ENCODE measurements at regions not wholly inside any gene's neighbourhood (a gene's known extent, or its start where the extent isn't known, plus 50 kb on each side); places are given as distances from the start of the nearest gene placed in this dataset.
A peak's percentile ranks its signal among the peaks of the same experiment; 100 is the strongest.
"Not testable (repeated sequence)": the region's sequence is repeated elsewhere in the genome, so short reads cannot be mapped to it uniquely, and the experiment has no call there.

DNA sequence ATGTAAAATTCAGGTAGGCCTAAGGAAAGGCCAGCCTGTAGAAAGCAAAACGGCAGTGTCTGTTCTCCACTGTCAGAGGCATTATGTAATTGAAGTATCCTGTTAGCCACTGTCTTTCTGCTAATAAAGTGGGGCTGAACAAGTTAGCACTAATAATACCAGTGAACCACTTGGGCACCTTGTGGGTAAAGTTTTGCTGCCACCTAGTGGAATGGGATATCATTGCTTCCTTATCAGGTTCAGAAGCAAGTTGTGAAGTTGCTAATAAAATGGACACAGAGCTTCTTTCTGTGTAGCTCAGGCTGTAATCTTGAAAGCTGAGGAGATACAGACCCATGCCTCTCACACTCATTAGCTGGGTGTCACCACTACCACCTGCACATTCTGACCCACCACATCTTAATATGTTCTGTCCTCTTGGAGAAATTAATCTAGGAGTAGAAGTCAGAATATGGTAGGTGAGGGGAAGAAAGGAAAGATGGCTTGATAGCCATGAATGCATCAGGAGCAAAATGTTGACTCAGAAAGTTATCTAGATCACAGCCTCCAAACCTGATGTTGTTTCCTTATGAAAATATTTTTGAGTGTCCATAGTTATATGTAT is 175.1 kb downstream of the SEPTIN7 start:
- peak; percentile 83 for DNase-seq

DNA sequence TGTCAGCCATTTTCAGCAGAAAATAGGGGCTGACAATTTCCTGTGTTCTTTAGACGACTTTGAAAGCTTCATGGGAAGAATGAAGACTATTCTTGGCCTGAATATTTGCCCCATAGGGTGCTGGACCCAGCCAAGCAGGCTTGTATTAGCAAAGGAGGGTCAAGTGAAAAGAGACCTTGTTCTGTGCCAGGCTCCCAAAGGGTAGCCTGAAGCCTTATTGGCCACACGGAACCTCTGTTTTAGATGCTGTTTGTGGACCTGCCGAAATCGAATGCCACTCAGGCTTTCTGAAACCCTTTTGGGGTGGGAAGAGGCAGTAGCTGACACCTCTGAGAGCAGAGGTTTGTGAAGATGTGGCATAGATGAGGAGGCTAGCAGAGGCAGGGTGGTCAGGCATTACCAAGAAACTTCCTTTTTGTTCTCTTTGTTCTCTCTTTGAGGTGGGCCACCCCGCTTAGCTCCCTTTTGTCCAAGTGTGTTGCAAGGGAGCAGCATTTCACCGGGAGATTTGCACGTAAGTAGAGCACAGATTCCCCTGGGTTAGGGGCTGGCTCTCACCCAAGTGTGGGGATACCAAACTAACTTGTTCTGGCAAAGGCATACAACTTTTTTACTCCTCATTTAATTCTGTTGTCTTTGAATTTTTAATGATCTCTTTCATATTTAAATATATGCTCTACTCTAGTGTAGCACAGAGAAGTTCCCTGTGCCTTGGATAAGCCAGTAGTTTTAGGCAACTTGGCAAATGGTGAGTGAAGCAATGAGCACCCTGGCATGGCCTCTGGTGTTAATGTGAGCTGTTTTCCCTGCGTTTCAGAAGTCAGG is 174.0 kb upstream of the EEPD1 start:
- not testable (repeated sequence) for DNase-seq

DNA sequence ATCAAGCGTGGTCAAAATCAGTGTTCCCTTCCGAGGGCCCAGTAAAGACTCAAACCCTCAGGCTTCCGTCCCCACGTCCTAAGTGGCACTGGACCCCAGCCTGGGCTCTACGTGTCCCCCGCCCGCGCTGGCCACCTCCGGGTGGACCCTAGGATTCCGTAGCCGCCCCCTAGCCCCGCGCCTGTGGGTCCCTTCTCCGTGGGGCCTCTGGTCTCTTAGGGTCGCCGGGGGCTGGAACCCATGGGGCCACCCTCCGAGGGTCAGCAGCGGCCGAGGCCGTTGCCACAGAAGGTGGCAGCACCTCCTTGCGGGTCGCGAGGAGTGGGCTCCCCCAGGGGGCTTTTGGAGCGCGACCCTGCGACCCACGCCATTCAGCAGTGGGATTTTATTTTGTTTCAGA is 170.5 kb upstream of the EEPD1 start:
- DNase-seq = no peak

DNA sequence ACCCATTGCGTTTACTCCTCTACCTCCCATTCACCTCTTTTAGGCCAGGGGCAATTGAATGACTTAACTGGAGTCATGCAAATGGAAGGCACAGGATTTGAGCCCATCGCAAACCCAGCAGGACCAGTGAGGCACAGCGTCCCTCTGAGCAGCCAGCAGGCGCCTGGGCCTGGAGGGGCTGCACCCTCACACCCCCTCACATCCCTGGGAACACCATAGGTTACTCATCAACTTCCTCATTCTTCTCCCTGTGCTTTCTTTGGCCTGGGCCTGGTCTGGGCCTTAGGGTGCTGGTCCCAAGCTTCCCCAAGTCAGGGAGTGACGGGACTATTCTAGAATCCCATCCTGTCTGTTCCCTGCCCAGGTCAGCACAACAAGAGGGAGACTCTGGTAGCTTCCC is 169.4 kb upstream of the EEPD1 start:
- no peak for DNase-seq

DNA sequence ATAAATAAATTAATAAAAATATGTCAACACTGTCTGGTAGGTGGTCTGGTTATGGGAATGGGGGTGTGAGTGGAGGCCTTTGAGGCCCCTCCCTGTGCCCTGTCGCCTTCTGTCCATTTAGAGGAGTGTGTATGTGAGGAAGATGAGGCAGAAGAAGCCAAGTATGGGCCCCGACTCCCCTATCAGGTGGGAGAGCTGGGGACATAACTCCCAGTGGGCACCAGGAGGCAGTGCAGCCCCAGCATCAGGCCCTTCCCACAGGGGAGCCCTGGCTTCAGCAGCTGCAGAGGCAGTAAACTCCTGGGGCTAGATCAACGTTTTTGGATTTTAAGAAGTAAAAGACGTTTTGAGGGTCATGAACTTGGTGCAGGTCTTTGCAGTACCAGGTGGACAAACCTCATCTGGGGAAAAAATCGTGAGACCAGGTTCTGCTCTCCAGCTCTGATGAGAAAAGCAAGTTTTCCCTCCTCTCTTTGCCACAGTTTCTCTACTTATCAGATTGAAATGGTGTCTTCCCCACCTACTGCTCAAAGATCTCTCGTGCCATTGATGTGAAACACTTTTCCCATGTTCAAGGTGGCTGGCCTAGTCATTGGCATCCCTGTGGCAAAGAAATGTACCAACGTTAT is 167.8 kb upstream of the EEPD1 start:
- DNase-seq = peak; percentile 66

DNA sequence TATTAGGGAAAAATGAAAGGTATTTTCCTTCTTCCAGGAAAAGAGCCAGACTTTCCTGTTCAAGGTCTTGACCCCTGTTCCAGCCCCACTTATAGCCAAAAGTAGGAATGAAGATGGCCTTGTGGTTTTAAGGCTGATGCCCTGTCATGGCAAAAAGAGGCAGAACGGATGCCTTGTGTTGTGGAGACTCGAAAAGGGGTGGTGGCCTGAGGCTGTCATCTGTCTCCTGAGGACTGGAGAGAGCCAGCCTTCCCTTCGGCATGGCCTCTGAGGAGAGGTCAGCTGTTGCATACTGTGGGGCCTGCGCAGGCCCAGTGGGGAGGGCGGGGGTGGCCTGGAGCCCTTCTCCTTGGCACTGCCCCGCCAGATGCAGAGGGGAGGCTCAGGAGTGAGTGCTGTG is 166.0 kb upstream of the EEPD1 start:
- no peak for DNase-seq

DNA sequence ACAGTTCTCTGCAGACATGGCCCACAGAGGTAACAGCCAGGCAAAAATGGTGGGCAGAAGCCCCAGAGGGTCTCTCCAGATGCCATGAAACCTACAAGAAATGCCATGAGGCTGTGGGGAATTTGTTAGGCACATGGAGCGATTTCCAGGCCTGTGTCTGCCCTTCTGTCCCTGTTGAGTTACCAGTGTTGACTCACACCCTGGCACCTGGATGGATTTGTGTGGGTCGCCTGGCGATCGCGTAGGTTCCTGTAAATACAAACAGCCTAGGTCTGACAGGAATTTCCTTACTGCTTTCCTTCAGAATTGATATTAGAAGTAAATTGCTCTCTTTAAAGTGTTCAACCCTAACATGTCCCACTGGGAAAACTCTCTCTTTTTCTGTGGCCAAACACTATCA is 164.9 kb upstream of the EEPD1 start:
- no peak for DNase-seq

DNA sequence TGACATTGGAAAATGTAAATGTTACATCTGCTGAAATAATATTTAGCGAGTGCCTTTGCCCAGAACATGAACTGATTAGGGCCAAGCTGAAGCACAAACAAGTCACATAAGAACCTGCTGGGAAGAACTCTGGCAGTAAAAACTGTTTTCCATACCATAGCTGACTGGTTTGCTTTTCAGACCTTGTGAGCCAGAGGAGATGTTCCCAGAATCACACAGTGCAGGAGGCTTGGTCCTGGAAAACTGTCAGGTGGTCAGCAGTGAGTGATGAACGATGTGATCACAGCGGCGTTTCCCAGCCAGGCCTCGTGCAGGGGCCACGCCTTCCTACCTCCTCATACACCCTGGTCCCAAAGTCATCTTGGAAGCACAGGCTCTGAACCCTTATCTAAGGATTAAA is 164.2 kb upstream of the EEPD1 start:
- DNase-seq = no peak

DNA sequence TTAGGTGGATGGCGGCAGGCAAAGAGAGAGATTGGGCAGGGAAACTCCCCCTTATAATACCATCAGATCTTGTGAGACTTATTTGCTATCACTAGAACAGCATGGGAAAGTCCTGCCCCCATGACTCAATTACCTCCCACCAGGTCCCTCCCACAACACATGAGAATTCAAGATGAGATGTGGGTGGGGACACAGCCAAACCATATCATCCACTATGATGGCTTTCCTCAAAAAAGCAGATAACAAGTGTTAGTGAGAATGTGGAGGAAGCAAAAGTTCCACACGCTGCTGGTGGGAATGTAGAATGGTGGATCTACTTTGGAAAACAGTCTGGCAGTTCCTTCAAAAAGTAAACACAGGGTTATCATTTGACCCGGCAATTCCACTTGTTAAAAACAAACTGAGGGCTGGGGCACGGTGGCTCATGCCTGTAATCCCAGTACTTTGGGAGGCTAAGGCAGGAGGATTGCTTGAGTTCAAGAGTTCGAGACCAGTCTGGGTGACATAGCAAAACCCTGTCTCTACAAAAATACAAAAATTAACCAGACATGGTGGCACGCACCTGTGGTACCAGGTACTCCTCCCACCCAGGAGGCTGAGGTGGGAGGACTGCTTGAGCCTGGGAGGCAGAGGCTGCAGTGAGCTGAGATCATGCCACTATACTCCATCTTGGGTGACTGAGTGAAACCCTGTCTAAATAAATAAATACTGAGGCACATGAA is 161.4 kb upstream of the EEPD1 start:
- no peak for DNase-seq

DNA sequence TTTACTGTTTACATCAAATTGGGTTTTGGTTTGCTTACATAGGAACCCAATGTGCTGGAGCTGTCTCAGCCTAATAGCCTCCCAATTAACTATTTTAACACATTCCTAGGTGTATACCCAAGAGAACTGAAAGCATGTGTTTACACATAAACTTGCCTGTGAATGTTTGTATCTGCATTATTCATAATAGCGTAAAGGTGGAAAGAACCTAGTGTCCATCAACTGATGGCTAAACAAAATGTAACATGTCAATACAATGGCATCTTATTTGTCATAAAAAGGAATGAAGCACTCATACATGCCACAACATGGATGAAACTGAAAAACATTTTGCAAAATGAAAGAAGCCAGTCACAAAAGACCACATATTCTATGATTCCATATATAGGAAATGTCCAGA is 160.6 kb upstream of the EEPD1 start:
- no peak for DNase-seq

DNA sequence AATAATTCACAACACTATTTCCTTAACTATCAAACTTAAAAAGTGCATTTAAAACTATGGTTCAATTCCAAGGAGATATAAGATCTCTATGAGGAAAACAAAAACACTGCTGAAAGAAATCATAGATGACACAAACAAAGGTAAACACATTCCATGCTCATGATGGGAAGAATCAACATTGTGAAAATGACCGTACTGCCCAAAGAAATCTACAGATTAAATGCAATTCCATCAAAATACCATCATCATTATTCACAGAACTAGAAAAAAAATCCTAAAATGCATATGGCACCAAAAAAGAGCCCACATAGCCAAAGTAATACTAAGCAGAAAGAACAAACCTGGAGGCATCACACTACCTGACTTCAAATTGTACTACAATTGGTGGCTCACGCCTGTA is 159.9 kb upstream of the EEPD1 start:
- DNase-seq = no peak

DNA sequence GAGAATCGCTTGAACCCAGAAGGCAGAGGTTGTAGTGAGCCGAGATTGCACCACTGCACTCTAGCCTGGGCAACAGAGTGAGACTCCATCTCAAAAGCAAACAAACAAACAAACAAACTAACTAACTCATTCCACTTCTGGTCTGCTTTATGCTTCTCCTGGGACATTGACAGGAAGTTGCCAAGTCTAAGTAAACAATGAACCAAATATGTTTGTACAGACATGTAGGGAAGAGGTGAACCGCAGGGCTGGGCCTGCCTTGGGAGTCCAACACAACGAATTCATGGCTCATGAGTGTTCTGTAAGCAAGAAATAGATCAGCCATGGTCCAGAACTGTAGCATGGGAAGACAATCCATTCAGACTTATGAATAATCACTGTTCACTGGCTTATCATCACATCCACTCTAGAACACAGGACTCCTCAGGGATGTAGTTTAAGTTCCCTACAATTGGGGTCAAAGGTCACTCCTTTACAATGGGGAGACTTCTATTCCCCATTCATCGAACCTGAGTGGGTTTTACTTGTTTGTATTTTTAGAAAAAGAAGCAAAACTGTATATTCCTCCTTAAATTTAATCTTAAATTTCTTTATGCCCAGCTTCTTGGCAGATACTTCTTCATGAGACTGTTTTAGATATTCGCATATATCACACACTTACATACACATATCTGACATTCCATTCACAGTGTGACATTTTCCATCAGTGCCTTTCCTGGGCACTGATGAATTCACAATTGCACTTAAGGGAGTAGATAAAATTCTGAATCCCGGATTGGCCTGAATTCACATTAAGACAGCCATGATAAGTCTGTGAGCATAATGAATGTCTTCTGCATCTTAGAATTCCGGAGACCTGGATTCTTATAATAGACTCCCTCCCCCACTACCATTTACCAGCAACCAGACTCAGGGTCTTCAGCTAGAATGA is 159.1 kb upstream of the EEPD1 start:
- DNase-seq = no peak

DNA sequence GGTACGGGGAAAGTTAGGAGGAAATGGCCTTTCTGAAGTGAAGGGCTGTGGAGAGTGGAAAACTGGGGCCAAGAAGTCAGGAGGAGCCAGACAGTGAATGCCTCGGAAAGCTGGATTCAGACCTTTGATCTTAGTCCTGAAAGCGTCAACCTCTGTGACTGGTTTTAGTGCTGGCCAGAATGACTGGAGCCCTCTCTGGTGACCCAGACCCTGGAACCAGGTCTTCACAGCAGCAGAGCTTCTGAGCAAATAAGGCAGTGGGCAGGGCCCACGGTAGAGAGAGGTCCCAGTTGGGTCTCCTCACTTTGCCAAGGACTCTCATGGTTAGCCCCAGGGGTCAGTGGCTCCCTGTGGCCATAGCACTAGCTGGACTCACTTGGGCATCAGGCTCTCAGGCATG is 157.7 kb upstream of the EEPD1 start:
- no peak for DNase-seq

DNA sequence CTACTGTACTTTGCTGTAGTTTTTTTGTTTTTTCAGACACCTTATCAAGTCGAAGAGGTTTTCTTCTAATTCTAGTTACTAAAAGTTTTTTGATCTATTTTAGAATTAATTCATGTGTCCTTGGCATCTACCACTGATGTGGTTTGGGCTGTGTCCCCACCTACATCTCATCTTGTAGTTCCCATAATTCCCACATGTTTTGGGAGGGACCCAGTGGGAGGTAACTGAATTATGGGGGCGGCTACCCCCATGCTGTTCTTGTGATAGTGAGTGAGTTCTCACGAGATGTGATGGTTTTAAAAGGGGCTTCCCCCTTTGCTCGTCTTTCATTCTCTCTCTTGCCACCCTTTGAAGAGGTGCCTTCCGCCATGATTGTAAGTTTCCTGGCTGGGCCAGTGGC is 154.6 kb upstream of the EEPD1 start:
- no peak for DNase-seq

DNA sequence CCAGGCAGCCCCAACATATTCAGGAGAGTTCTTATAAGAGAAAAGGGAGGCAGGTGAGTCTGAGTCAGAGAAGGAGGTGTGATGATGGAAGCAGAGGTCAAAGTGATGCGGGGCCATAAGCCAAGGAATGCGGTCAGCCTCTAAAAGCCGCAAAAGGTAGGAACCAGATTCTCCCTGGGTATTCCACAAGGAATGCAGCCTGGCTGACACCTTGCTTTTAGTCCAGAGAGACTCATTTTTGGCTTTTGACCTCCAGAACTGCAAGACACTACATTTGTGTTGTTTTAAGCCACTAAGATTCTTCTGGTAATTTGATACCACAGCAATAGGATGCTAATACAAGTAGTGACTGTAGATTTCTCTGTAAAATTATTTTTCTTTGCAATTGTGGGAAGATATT is 151.5 kb upstream of the EEPD1 start:
- DNase-seq = no peak

DNA sequence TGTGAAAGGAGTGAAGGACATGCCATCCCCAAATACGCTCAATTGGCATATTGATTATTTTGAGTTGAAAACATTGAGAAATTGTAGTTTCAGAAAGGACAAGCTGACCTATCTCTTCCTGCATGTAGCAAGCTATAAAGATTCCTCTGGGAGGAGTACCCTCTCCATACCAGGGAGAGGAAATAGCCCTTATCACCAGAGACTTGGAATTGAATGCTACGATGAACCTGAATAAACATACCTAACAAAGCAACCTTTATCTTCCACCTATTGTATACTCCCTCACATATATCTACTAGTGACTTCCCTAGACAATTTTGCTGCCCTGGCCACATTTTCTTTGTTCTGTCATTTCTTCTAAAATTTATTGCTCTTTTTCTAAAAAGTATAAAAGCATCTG is 150.2 kb upstream of the EEPD1 start:
- DNase-seq = no peak

DNA sequence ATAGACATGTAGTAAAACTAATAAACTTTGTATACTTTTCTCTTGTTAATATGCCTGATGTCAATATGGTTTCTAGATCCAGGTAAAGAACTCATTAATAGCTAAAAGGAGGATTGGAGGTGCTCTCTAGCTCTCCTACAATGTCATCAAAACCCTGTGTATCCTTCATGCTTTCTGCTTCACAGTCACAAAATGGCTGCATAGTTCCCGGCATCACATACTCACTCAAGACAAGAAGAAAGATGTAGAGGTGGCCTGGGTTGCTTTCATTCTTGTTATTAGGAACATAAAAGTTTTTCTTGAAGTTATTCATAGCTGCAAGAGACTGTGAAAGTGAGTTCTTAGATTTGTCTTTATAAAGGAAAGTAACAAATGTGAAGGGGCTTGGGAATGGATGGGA is 149.7 kb upstream of the EEPD1 start:
- no peak for DNase-seq

DNA sequence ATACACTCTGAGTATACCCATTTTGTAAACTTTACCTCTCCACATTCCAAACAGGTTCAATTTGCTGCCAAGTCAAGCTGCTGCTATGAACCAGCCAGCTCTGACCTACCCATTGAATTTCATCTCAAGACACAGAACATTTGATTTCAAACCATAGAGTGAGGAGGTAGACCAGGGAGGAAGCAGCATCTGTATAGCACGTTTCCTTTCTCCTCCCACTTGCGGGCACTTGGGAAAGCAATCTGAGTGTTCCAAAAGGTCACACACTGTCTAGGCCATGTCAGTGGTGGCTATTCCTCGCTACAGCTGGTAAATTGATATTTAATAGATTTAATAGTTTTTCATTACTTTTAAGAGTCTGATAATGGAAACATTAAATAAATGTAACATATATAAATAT is 147.8 kb upstream of the EEPD1 start:
- no peak for DNase-seq

DNA sequence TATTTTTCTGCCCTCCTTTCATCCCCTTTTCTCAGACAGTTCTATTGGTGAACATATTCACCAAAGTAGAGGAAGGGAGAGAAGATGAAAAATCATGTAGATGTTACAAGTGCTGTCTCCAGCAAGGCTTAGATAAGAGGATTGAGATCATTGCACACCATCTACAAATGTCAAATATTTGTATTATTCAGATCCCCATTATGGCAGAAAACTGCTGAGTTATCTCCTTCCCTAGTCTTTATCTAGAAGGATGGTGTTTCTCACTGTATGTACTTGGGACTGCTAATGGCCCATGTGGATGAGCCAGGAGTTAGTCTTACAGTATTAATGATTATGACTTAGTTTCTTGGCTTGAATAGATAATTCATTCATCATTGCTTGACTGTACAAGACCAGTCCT is 147.2 kb upstream of the EEPD1 start:
- no peak for DNase-seq

DNA sequence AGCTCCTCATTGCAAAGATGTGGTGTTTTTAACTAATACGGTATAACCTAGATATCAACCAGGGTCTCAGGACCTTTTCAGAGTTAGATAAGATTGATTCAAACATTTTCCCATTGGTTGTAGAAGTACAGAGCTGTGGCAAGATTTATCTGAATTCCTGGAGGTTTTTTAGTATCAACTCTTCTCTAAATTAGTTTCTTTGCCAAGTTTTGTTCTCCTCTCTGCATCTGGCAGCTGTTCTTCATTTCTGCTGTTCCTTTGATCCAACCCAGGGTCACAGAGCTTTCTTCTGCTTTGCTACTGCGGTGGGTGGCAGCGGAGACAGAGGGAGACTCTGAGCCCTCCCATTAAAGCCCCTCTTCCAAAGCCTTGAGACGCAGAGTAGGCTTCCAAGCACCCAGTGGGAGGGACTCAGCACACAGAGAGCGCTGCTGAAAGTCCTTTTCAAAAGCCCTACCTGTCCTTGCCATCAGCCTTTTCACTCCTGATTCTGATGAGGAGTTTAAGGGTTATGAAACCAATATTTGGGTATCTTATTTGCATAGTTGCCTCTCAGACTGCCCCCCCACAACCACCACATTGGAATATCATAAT is 146.3 kb upstream of the EEPD1 start:
- DNase-seq = no peak

DNA sequence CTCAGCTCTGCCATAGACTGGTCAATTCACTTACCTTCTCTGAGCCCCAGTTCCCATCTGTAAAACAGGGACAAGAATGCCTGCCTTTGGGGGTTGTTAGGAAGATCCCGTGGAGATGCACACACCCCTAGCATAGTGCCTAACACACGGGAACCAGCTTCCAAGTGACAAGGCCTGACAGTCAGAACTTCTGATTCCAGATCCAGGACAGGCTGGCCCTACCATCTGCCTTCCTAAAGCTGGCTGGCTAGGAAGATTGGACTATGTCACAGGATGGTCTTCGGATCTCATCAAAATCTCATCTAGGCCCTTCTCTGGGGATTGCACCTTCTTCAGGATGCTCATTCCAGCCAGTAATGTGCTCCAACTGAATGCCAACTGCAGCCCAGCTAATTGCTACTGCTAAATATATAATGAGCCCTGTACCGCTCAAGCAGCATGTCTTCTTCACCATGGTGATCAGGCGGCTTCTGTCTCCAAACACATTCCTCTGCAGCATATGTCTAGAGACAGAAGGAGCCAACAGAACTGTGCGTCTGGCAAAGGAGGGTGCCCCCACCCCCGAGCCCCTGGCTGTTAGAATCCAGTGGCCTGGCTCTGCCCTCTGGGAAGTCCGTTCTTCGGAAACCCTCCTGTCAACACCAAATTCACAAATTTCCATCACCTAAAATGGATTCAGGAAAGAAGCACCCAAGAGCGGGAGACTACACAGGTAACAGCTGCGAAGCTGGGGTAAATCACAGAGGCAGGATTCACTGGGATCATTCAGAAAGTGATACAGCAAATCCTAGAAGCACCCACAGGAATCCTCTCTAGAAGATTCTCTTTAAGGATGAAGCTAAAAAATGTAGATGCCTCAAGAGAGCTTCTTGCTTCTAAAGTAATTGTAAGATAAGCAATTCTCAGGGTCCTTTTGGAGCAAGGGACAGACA is 142.1 kb upstream of the EEPD1 start:
- DNase-seq = no peak
